A549 (cell line): ENCODE measurements at regions not wholly inside any gene's neighbourhood (a gene's known extent, or its start where the extent isn't known, plus 50 kb on each side); places are given as distances from the start of the nearest gene placed in this dataset.

Source experiments
- ATAC-seq, 2 experiments: fragments of 200-7000 bp in 1 of 2; fragments of >200 bp in 1 of 2; cut with Nextera tagmentation in 1 of 2; cut with Tn5 transposase in 1 of 2; 3 replicates each; pipeline versions ENCODE4 v1.8.0 to v1.9.1; 2018 to 2020; ENCODE audit warnings: mild to moderate bottlenecking in 1 of 2, moderate library complexity in 1 of 2
- CTCF ChIA-PET: fragments of 300-600 bp; sonication (Branson Sonifier 250); formaldehyde crosslinking; extraction: SDS; loops from one replicate; lab custom pipeline; 2021; ENCODE audit warnings: antibody characterized with exemption, inconsistent platforms; lab: Yijun Ruan, JAX
- POLR2A ChIA-PET: fragments of 350-600 bp; formaldehyde crosslinking; extraction: SDS; loops from one replicate; lab custom pipeline; 2021; ENCODE audit warnings: antibody characterized with exemption, inconsistent platforms; lab: Yijun Ruan, JAX
- DNase-seq, 2 experiments: peaks; one replicate each; pipeline versions ENCODE4 v3.0.0 to v3.0.0-alpha.2; 2011 to 2016; ENCODE audit warnings: low read depth in 1 of 2, low spot score in 1 of 2
- FAIRE-seq: peaks from 2 replicates; lab custom pipeline; 2011; peaks lifted over from hg19 to GRCh38; lab: Jason Lieb, UNC
- H3K27ac ChIP-seq, 2 experiments: fragments of >200 bp; sonication (Bioruptor Twin); formaldehyde crosslinking; 3 replicates each; pipeline ENCODE4 v1.5.1; 2016 to 2017
- H3K4me1 ChIP-seq: fragments of >200 bp; sonication (Bioruptor Twin); formaldehyde crosslinking; 3 replicates; pipeline ENCODE4 v1.6.1; 2016
- H3K4me2 ChIP-seq: fragments of >200 bp; sonication (Bioruptor Twin); formaldehyde crosslinking; 3 replicates; pipeline ENCODE4 v1.6.1; 2016
- H3K4me3 ChIP-seq: fragments of >200 bp; sonication (Bioruptor Twin); formaldehyde crosslinking; 3 replicates; pipeline ENCODE4 v1.5.1; 2016
- H3K9me3 ChIP-seq: fragments of >200 bp; sonication (Bioruptor Twin); formaldehyde crosslinking; 3 replicates; pipeline ENCODE4 v1.6.1; 2016
- CBX2 ChIP-seq: fragments of 200-600 bp; sonication (generic); IDR thresholded peaks from 2 replicates; pipeline ENCODE4 v1.6.1; 2016; ENCODE audit warnings: low read depth, mild to moderate bottlenecking, borderline replicate concordance
- CHD4 ChIP-seq: fragments of 200-600 bp; sonication (generic); IDR thresholded peaks from 2 replicates; pipeline ENCODE4 v1.6.1; 2016; ENCODE audit warnings: antibody characterized with exemption, mild to moderate bottlenecking, borderline replicate concordance
- EHF ChIP-seq: fragments of 250-450 bp; sonication (Bioruptor Pico); IDR thresholded peaks from 2 replicates; pipeline ENCODE4 v1.5.0; 2020; ENCODE audit warnings: mild to moderate bottlenecking
- EP300 ChIP-seq, 2 experiments: fragments of >200 bp; sonication (Bioruptor Twin); formaldehyde crosslinking; IDR thresholded peaks; 2 replicates in 1 of 2; 3 replicates in 1 of 2; pipeline ENCODE4 v1.6.1; 2016 to 2017
- HEYL ChIP-seq: fragments of 250-450 bp; sonication (Bioruptor Pico); IDR thresholded peaks from 2 replicates; pipeline ENCODE4 v1.8.0; 2021; ENCODE audit warnings: mild to moderate bottlenecking, moderate library complexity
- HOXB13 ChIP-seq: fragments of 250-450 bp; sonication (Bioruptor Pico); IDR thresholded peaks from 2 replicates; pipeline ENCODE4 v1.5.0; 2020; ENCODE audit warnings: low read depth, mild to moderate bottlenecking, moderate library complexity
- HOXB5 ChIP-seq: fragments of 250-450 bp; sonication (Bioruptor Pico); IDR thresholded peaks from 2 replicates; pipeline ENCODE4 v1.5.0; 2020; ENCODE audit warnings: mild to moderate bottlenecking, moderate library complexity
- JUN ChIP-seq, 2 experiments: fragments of >200 bp; sonication (Bioruptor Twin); formaldehyde crosslinking; IDR thresholded peaks; 2 replicates in 1 of 2; 3 replicates in 1 of 2; pipeline ENCODE4 v1.6.1; 2016 to 2017
- KDM5A ChIP-seq: fragments of 200-600 bp; sonication (generic); IDR thresholded peaks from 2 replicates; pipeline ENCODE4 v1.6.1; 2016; ENCODE audit warnings: antibody characterized with exemption, mild to moderate bottlenecking
- MAZ ChIP-seq: fragments of 150-350 bp; IDR thresholded peaks from 2 replicates; pipeline ENCODE4 v1.6.1; 2014; ENCODE audit warnings: antibody characterized with exemption, low read depth, low read length, borderline replicate concordance
- MYC ChIP-seq: IDR thresholded peaks from 2 replicates; pipeline ENCODE4 v1.6.1; 2012; ENCODE audit warnings: mild to moderate bottlenecking, inconsistent platforms, low read length, improper control_type of control experiment, borderline replicate concordance
- PBX3 ChIP-seq: IDR thresholded peaks from 2 replicates; pipeline ENCODE4 v1.6.1; 2012
- PHF8 ChIP-seq: fragments of 200-600 bp; sonication (generic); IDR thresholded peaks from 2 replicates; pipeline ENCODE4 v1.6.1; 2016; ENCODE audit warnings: low read depth, mild to moderate bottlenecking, antibody characterized with exemption, moderate library complexity, borderline replicate concordance
- POLR2AphosphoS2 ChIP-seq: conservative IDR thresholded peaks from 2 replicates; pipeline ENCODE4 v1.6.1; 2012; ENCODE audit warnings: low read length, improper control_type of control experiment, inconsistent platforms
- RAD21 ChIP-seq, 2 experiments: fragments of >200 bp in 1 of 2; sonication (Bioruptor Twin) in 1 of 2; formaldehyde crosslinking in 1 of 2; IDR thresholded peaks in 1 of 2; conservative IDR thresholded peaks in 1 of 2; 2 replicates in 1 of 2; 3 replicates in 1 of 2; pipeline ENCODE4 v1.6.1; 2012 to 2018; ENCODE audit warnings: inconsistent platforms in 1 of 2
- RARB ChIP-seq: fragments of 250-450 bp; sonication (Bioruptor Pico); IDR thresholded peaks from 2 replicates; pipeline ENCODE4 v1.8.0; 2021; ENCODE audit warnings: mild to moderate bottlenecking, moderate library complexity
- RCOR1 ChIP-seq: fragments of 150-350 bp; IDR thresholded peaks from 2 replicates; pipeline ENCODE4 v1.6.1; 2014; ENCODE audit warnings: antibody characterized with exemption, low read length, low read depth
- SREBF2 ChIP-seq: fragments of 450-650 bp; IDR thresholded peaks from 2 replicates; pipeline ENCODE4 v1.6.1; 2014; ENCODE audit warnings: mild to moderate bottlenecking, moderate library complexity
- TP53 ChIP-seq: fragments of 250-450 bp; sonication (Bioruptor Pico); IDR thresholded peaks from 2 replicates; pipeline ENCODE4 v1.5.0; 2021; ENCODE audit warnings: mild to moderate bottlenecking, moderate library complexity
- ZNF302 ChIP-seq: fragments of 250-450 bp; sonication (Bioruptor Pico); IDR thresholded peaks from 2 replicates; pipeline ENCODE4 v1.9.0; 2021; ENCODE audit warnings: inconsistent platforms, mild to moderate bottlenecking, moderate library complexity
- ZSCAN20 ChIP-seq: fragments of 250-450 bp; sonication (Bioruptor Pico); IDR thresholded peaks from 2 replicates; pipeline ENCODE4 v1.8.0; 2022; ENCODE audit warnings: mild to moderate bottlenecking, moderate library complexity
- WGBS: methylation state at CpG from one replicate; pipeline ENCODE4 v1.1.6; 2017; ENCODE audit errors: missing lambda C conversion rate; 5-methylcytosine and 5-hydroxymethylcytosine counted together
- TF ChIP-seq, protein P1 (sequence below): fragments of 150-350 bp; IDR thresholded peaks from 2 replicates; pipeline ENCODE4 v1.6.1; 2014; ENCODE audit warnings: low read depth, mild to moderate bottlenecking, low read length

DNA sequence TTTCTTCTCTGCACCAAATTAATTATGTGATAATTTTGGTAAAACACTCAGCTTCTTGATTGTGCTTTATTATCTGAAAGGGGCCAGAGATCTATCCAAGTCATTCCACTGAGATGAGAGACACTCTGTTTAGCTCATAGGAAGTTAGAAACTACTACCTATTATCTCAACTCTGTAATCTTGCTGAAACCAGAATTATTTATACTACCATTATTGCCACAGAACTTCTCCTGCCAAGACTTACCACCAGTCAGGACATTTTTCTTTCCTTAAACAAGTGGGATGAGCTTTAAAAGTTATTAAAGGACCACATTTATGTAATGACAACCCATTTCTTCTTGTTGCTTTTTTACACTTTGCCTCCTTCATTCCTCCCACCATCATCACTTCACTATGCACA, 855.6 kb upstream of the PIK3C3 start:
- ATAC-seq (no peak), DNase-seq (no peak), FAIRE-seq (no peak)
- Histone ChIP-seq H3K9me3 (no peaks in the 10 kb centered on the region), H3K4me2 (no peak overlapping the region), H3K27ac (no peak overlapping the region), H3K4me3 (no peak overlapping the region), H3K4me1 (no peaks in the 10 kb centered on the region)
- ChIA-PET CTCF (no interaction called here), POLR2A (no interaction called here)
- TF ChIP-seq HEYL (CRISPR knock-in tag) = no peak
- TF ChIP-seq POLR2AphosphoS2 = no peak
- TF ChIP-seq RCOR1 = no peak
- TF ChIP-seq JUN (IDR thresholded peaks at IDR 0.05) = no peak
- TF ChIP-seq HOXB13 (CRISPR knock-in tag) = no peak
- no peak for TF ChIP-seq EP300 (IDR thresholded peaks at IDR 0.05)
- no peak for TF ChIP-seq PHF8
- TF ChIP-seq, protein P1, sequence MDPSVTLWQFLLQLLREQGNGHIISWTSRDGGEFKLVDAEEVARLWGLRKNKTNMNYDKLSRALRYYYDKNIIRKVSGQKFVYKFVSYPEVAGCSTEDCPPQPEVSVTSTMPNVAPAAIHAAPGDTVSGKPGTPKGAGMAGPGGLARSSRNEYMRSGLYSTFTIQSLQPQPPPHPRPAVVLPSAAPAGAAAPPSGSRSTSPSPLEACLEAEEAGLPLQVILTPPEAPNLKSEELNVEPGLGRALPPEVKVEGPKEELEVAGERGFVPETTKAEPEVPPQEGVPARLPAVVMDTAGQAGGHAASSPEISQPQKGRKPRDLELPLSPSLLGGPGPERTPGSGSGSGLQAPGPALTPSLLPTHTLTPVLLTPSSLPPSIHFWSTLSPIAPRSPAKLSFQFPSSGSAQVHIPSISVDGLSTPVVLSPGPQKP = no peak
- TF ChIP-seq TP53 (CRISPR knock-in tag) = no peak
- TF ChIP-seq EHF (CRISPR knock-in tag) = no peak
- TF ChIP-seq ZSCAN20 = no peak
- no peak for TF ChIP-seq CBX2
- no peak for TF ChIP-seq RAD21 (conservative IDR thresholded peaks at IDR 0.05 in 1 of 2, IDR thresholded peaks at IDR 0.05 in 1 of 2)

- Histone ChIP-seq H3K4me3 (no peak overlapping the region), H3K27ac (no peak overlapping the region), H3K4me1 (no peaks in the 10 kb centered on the region), H3K4me2 (no peak overlapping the region), H3K9me3 (no peaks in the 10 kb centered on the region)
- POLR2A ChIA-PET = no interaction called here
- DNase-seq = no peak
- no peak for FAIRE-seq
- 0 out of 5 replicates have a peak, but pooled peaks of 1 of the 2 experiments have one; percentile 2 for TF ChIP-seq RAD21 (conservative IDR thresholded peaks at IDR 0.05 in 1 of 2, IDR thresholded peaks at IDR 0.05 in 1 of 2)
- no peak for TF ChIP-seq MAZ
- no peak for ATAC-seq
- 10% methylated on average over 5 of the region's 5 CpGs for whole genome bisulfite sequencing
- CTCF ChIA-PET = no interaction called here
These were observed 858.5 kb upstream of the PIK3C3 start for GRCh38 chr18:41096504-41096903.

DNA sequence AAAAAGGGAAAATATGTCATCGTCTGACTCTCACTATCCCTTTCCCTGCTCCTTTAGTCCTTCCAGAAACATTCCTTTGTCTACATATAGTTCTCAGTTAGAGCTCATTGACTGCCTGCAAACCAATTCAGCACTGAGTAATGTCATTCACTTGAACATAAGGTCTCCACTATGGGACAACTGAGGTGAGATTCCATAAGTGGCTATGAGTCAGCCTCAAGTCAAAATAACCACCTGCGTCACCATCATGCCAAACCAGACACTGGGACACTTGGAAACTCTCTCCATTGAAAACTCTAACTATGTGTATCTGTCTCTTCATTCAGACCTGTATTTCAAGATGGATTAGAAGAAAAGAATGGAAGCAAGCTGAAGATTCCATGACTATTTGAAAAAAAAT, 878.0 kb upstream of the PIK3C3 start:
- 25% methylated on average over 2 of the region's 2 CpGs for WGBS
- Histone ChIP-seq H3K4me3 (no peak overlapping the region), H3K4me1 (no peaks in the 10 kb centered on the region), H3K27ac (no peak overlapping the region), H3K4me2 (no peak overlapping the region), H3K9me3 (no peaks in the 10 kb centered on the region)
- TF ChIP-seq ZNF302 (CRISPR knock-in tag) (no peak), MYC (no peak), PBX3 (no peak), CHD4 (no peak), SREBF2 (no peak), HOXB5 (CRISPR knock-in tag) (no peak), KDM5A (no peak), RARB (CRISPR knock-in tag) (no peak)
- POLR2A ChIA-PET = no interaction called here
- ATAC-seq (no peak), FAIRE-seq (no peak), DNase-seq (no peak)
- CTCF ChIA-PET = no interaction called here
